Medulla oblongata (tissue), 1 donor: ENCODE measurements at regions not wholly inside any gene's neighbourhood (a gene's known extent, or its start where the extent isn't known, plus 50 kb on each side); places are given as distances from the start of the nearest gene placed in this dataset.
"Not testable (repeated sequence)": the region's sequence is repeated elsewhere in the genome, so short reads cannot be mapped to it uniquely, and the experiment has no call there.

ENCODE experiments used
- DNase-seq: peaks from one replicate; pipeline ENCODE4 v3.0.0-alpha.2; 2015; ENCODE audit errors: extremely low spot score

- no peak for DNase-seq
Observed at GRCh38 chr3:116512281-116512680, 67.0 kb upstream of the LSAMP start.

- no peak for DNase-seq
Observed at GRCh38 chr3:116512931-116513330, 67.6 kb upstream of the LSAMP start.

GRCh38 chr3:116515973-116516372 lies 70.7 kb upstream of the LSAMP start:
- DNase-seq: no peak

GRCh38 chr3:116517308-116517707 lies 72.0 kb upstream of the LSAMP start:
- DNase-seq: no peak

- DNase-seq: not testable (repeated sequence)
Observed at GRCh38 chr3:116519101-116519500, 73.8 kb upstream of the LSAMP start.

- DNase-seq: not testable (repeated sequence)
Observed at GRCh38 chr3:116519823-116520222, 74.5 kb upstream of the LSAMP start.

- no peak for DNase-seq
Observed at GRCh38 chr3:116524453-116525210, 79.3 kb upstream of the LSAMP start.

- no peak for DNase-seq
Observed at GRCh38 chr3:116552246-116552645, 107.0 kb upstream of the LSAMP start.

- DNase-seq: no peak
Observed at GRCh38 chr3:116553355-116553754, 108.1 kb upstream of the LSAMP start.

- DNase-seq: no peak
Observed at GRCh38 chr3:116561529-116561928, 116.2 kb upstream of the LSAMP start.

- no peak for DNase-seq
Observed at GRCh38 chr3:116563351-116563750, 118.1 kb upstream of the LSAMP start.

- no peak for DNase-seq
Observed at GRCh38 chr3:116566478-116566960, 121.2 kb upstream of the LSAMP start.

- DNase-seq: no peak
Observed at GRCh38 chr3:116569611-116570010, 124.3 kb upstream of the LSAMP start.

GRCh38 chr3:116579840-116580239 lies 129.7 kb upstream of the TUSC7 start:
- no peak for DNase-seq

GRCh38 chr3:116586285-116586944 lies 123.2 kb upstream of the TUSC7 start:
- no peak for DNase-seq

- DNase-seq: peak; percentile 11
Observed at GRCh38 chr3:116591236-116591635, 118.3 kb upstream of the TUSC7 start.

GRCh38 chr3:116601206-116601605 lies 108.4 kb upstream of the TUSC7 start:
- no peak for DNase-seq

GRCh38 chr3:116607205-116607604 lies 102.4 kb upstream of the TUSC7 start:
- peak; percentile 73 for DNase-seq

- no peak for DNase-seq
Observed at GRCh38 chr3:116610124-116610523, 99.5 kb upstream of the TUSC7 start.

GRCh38 chr3:116614795-116615362 lies 94.7 kb upstream of the TUSC7 start:
- peak; percentile 27 for DNase-seq

- DNase-seq: no peak
Observed at GRCh38 chr3:116618138-116618537, 91.4 kb upstream of the TUSC7 start.

GRCh38 chr3:116618930-116619329 lies 90.6 kb upstream of the TUSC7 start:
- DNase-seq: no peak

GRCh38 chr3:116630494-116630893 lies 79.1 kb upstream of the TUSC7 start:
- no peak for DNase-seq
